Fibroblast of lung (primary cell): ENCODE measurements at regions not wholly inside any gene's neighbourhood (a gene's known extent, or its start where the extent isn't known, plus 50 kb on each side); places are given as distances from the start of the nearest gene placed in this dataset.

Source experiments
- DNase-seq, 2 donors: peaks; one replicate each; pipeline versions ENCODE4 v3.0.0 to v3.0.0-alpha.2; 2010; ENCODE audit warnings: low read depth in 2 of 2
- H2AFZ ChIP-seq: 2 replicates; pipeline ENCODE4 v1.5.1; 2012; ENCODE audit warnings: low read length, control low read depth, inconsistent platforms
- H3K27ac ChIP-seq: 2 replicates; pipeline ENCODE4 v1.5.1; 2011; ENCODE audit warnings: low read length, control low read depth; ENCODE audit not compliant: insufficient read depth
- H3K27me3 ChIP-seq: 2 replicates; pipeline ENCODE4 v1.5.1; 2011; ENCODE audit warnings: mild to moderate bottlenecking, low read length; ENCODE audit not compliant: control insufficient read depth, insufficient read depth
- H3K36me3 ChIP-seq: 2 replicates; pipeline ENCODE4 v1.5.1; 2011; ENCODE audit warnings: low read length; ENCODE audit not compliant: control insufficient read depth, insufficient read depth
- H3K4me1 ChIP-seq: 2 replicates; pipeline ENCODE4 v1.5.1; 2011; ENCODE audit warnings: low read length; ENCODE audit not compliant: control insufficient read depth, insufficient read depth; ENCODE audit errors: extremely low read depth
- H3K4me2 ChIP-seq: 2 replicates; pipeline ENCODE4 v1.5.1; 2011; ENCODE audit warnings: low read length, control low read depth; ENCODE audit not compliant: insufficient read depth; ENCODE audit errors: extremely low read depth
- H3K4me3 ChIP-seq, 4 experiments: fragments of 200-600 bp in 1 of 4; sonication (generic) in 1 of 4; replicated peaks in 1 of 4; 2 replicates each; pipeline ENCODE4 v1.5.1; 2011 to 2016; ENCODE audit warnings: low read length in 4 of 4, low read depth in 3 of 4, mild to moderate bottlenecking in 3 of 4, control low read depth in 2 of 4, inconsistent platforms in 1 of 4, mixed read lengths in 1 of 4; ENCODE audit not compliant: insufficient read depth in 1 of 4; ENCODE audit errors: control extremely low read depth in 1 of 4
- H3K79me2 ChIP-seq: 2 replicates; pipeline ENCODE4 v1.5.1; 2012; ENCODE audit warnings: mild to moderate bottlenecking, low read length, inconsistent platforms; ENCODE audit not compliant: control insufficient read depth, insufficient read depth
- H3K9ac ChIP-seq: 2 replicates; pipeline ENCODE4 v1.5.1; 2011; ENCODE audit warnings: mild to moderate bottlenecking, low read length, control low read depth; ENCODE audit not compliant: insufficient read depth
- H3K9me3 ChIP-seq: 2 replicates; pipeline ENCODE4 v1.5.1; 2012; ENCODE audit warnings: low read depth, low read length; ENCODE audit not compliant: control insufficient read depth, insufficient read depth
- H4K20me1 ChIP-seq: 2 replicates; pipeline ENCODE4 v1.5.1; 2011; ENCODE audit warnings: low read length; ENCODE audit not compliant: control insufficient read depth, insufficient read depth; ENCODE audit errors: extremely low read depth
- CTCF ChIP-seq, 2 donors: IDR thresholded peaks in 1 of 2; conservative IDR thresholded peaks in 1 of 2; 1 replicate in 1 of 2; 2 replicates in 1 of 2; pipeline ENCODE4 v1.5.1; 2011 to 2012; ENCODE audit warnings: low read length in 2 of 2, control low read depth in 1 of 2, inconsistent platforms in 1 of 2, low read depth in 1 of 2, mild to moderate bottlenecking in 1 of 2
- EZH2 ChIP-seq: IDR thresholded peaks from 2 replicates; pipeline ENCODE4 v1.5.1; 2012; ENCODE audit warnings: low read length, control low read depth, mild to moderate bottlenecking; ENCODE audit errors: missing control alignments

- Histone ChIP-seq H3K4me2 (no peak overlapping the region), H3K4me3 (no peak overlapping the region), H3K4me1 (peaks cover 3% of the 10 kb centered on the region), H3K9me3 (no peaks in the 10 kb centered on the region), H4K20me1 (no peaks in the 10 kb centered on the region), H3K36me3 (no peaks in the 10 kb centered on the region), H3K27me3 (peaks cover 28% of the 10 kb centered on the region), H3K79me2 (no peaks in the 10 kb centered on the region), H2AFZ (no peak overlapping the region), H3K9ac (no peak overlapping the region), H3K27ac (no peak overlapping the region)
- TF ChIP-seq CTCF (conservative IDR thresholded peaks at IDR 0.05 in 1 of 2, IDR thresholded peaks at IDR 0.05 in 1 of 2; ENCODE audit: low read depth in 1 of 2, low read length in 2 of 2) = no peak
- DNase-seq = no peak
Observed at GRCh38 chr6:41446907-41447545, 99.2 kb upstream of the FOXP4 start.

GRCh38 chr6:41448256-41448655 is 97.9 kb upstream of the FOXP4 start:
- H3K4me1 ChIP-seq = peaks cover 3% of the 10 kb centered on the region
- H3K27me3 ChIP-seq = peaks cover 22% of the 10 kb centered on the region
- no peak overlapping the region for H3K9ac ChIP-seq
- H3K36me3 ChIP-seq = no peaks in the 10 kb centered on the region
- TF ChIP-seq CTCF (conservative IDR thresholded peaks at IDR 0.05 in 1 of 2, IDR thresholded peaks at IDR 0.05 in 1 of 2; ENCODE audit: low read depth in 1 of 2, low read length in 2 of 2) (no peak), EZH2 (no peak)
- no peaks in the 10 kb centered on the region for H3K9me3 ChIP-seq
- H3K79me2 ChIP-seq = no peaks in the 10 kb centered on the region
- H3K4me2 ChIP-seq = no peak overlapping the region
- H3K4me3 ChIP-seq = no peak overlapping the region
- H2AFZ ChIP-seq = no peak overlapping the region
- no peak for DNase-seq
- H3K27ac ChIP-seq = no peak overlapping the region
- H4K20me1 ChIP-seq = no peaks in the 10 kb centered on the region

GRCh38 chr6:41449399-41450245 is 96.6 kb upstream of the FOXP4 start:
- no peak overlapping the region for H3K4me3 ChIP-seq
- H3K4me1 ChIP-seq = peaks cover 3% of the 10 kb centered on the region
- peak in 1 of 2 donors; percentile 73 for DNase-seq
- H3K36me3 ChIP-seq = no peaks in the 10 kb centered on the region
- H3K9me3 ChIP-seq = no peaks in the 10 kb centered on the region
- H3K79me2 ChIP-seq = no peaks in the 10 kb centered on the region
- H4K20me1 ChIP-seq = no peaks in the 10 kb centered on the region
- no peak overlapping the region for H3K27ac ChIP-seq
- no peak overlapping the region for H2AFZ ChIP-seq
- TF ChIP-seq CTCF (conservative IDR thresholded peaks at IDR 0.05 in 1 of 2, IDR thresholded peaks at IDR 0.05 in 1 of 2; ENCODE audit: low read depth in 1 of 2, low read length in 2 of 2) (no peak), EZH2 (no peak)
- H3K9ac ChIP-seq = no peak overlapping the region
- H3K27me3 ChIP-seq = peaks cover 14% of the 10 kb centered on the region
- no peak overlapping the region for H3K4me2 ChIP-seq
